H1 (cell line): ENCODE measurements at regions not wholly inside any gene's neighbourhood (a gene's known extent, or its start where the extent isn't known, plus 50 kb on each side); places are given as distances from the start of the nearest gene placed in this dataset.

ENCODE experiments used
- TF ChIP-seq, protein P1 (sequence below): fragments of 300-600 bp; sonication (generic); IDR thresholded peaks from 2 replicates; pipeline ENCODE4 v1.7.1; 2012; ENCODE audit warnings: low read length, moderate library complexity, mild to moderate bottlenecking, inconsistent platforms; ENCODE audit not compliant: insufficient replicate concordance
- TF ChIP-seq, protein P2 (sequence below): IDR thresholded peaks from 2 replicates; pipeline ENCODE4 v1.6.1; 2012; ENCODE audit warnings: inconsistent platforms

DNA sequence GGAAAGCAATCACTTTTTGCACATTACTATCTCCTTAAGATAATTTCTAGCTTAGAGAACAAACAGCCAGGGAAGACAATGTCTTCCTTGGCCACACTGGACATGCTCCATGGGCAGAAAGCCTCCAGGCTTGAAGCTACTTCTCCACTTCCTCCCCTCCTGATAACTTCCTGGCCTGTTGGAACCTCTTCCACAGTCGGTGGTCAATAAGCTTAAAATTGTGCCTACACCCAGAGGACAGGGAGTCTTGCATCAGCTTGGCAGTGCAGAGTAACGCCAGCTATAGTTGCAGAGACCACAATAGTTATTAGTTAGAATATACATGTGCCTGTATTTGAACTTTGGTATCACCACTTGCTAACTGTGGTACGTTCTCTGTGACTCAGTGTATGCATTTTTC lies 58.1 kb upstream of the ABCA1 start (continued):
- TF ChIP-seq, protein P1, sequence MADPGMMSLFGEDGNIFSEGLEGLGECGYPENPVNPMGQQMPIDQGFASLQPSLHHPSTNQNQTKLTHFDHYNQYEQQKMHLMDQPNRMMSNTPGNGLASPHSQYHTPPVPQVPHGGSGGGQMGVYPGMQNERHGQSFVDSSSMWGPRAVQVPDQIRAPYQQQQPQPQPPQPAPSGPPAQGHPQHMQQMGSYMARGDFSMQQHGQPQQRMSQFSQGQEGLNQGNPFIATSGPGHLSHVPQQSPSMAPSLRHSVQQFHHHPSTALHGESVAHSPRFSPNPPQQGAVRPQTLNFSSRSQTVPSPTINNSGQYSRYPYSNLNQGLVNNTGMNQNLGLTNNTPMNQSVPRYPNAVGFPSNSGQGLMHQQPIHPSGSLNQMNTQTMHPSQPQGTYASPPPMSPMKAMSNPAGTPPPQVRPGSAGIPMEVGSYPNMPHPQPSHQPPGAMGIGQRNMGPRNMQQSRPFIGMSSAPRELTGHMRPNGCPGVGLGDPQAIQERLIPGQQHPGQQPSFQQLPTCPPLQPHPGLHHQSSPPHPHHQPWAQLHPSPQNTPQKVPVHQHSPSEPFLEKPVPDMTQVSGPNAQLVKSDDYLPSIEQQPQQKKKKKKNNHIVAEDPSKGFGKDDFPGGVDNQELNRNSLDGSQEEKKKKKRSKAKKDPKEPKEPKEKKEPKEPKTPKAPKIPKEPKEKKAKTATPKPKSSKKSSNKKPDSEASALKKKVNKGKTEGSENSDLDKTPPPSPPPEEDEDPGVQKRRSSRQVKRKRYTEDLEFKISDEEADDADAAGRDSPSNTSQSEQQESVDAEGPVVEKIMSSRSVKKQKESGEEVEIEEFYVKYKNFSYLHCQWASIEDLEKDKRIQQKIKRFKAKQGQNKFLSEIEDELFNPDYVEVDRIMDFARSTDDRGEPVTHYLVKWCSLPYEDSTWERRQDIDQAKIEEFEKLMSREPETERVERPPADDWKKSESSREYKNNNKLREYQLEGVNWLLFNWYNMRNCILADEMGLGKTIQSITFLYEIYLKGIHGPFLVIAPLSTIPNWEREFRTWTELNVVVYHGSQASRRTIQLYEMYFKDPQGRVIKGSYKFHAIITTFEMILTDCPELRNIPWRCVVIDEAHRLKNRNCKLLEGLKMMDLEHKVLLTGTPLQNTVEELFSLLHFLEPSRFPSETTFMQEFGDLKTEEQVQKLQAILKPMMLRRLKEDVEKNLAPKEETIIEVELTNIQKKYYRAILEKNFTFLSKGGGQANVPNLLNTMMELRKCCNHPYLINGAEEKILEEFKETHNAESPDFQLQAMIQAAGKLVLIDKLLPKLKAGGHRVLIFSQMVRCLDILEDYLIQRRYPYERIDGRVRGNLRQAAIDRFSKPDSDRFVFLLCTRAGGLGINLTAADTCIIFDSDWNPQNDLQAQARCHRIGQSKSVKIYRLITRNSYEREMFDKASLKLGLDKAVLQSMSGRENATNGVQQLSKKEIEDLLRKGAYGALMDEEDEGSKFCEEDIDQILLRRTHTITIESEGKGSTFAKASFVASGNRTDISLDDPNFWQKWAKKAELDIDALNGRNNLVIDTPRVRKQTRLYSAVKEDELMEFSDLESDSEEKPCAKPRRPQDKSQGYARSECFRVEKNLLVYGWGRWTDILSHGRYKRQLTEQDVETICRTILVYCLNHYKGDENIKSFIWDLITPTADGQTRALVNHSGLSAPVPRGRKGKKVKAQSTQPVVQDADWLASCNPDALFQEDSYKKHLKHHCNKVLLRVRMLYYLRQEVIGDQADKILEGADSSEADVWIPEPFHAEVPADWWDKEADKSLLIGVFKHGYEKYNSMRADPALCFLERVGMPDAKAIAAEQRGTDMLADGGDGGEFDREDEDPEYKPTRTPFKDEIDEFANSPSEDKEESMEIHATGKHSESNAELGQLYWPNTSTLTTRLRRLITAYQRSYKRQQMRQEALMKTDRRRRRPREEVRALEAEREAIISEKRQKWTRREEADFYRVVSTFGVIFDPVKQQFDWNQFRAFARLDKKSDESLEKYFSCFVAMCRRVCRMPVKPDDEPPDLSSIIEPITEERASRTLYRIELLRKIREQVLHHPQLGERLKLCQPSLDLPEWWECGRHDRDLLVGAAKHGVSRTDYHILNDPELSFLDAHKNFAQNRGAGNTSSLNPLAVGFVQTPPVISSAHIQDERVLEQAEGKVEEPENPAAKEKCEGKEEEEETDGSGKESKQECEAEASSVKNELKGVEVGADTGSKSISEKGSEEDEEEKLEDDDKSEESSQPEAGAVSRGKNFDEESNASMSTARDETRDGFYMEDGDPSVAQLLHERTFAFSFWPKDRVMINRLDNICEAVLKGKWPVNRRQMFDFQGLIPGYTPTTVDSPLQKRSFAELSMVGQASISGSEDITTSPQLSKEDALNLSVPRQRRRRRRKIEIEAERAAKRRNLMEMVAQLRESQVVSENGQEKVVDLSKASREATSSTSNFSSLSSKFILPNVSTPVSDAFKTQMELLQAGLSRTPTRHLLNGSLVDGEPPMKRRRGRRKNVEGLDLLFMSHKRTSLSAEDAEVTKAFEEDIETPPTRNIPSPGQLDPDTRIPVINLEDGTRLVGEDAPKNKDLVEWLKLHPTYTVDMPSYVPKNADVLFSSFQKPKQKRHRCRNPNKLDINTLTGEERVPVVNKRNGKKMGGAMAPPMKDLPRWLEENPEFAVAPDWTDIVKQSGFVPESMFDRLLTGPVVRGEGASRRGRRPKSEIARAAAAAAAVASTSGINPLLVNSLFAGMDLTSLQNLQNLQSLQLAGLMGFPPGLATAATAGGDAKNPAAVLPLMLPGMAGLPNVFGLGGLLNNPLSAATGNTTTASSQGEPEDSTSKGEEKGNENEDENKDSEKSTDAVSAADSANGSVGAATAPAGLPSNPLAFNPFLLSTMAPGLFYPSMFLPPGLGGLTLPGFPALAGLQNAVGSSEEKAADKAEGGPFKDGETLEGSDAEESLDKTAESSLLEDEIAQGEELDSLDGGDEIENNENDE: no peak
- TF ChIP-seq, protein P2, sequence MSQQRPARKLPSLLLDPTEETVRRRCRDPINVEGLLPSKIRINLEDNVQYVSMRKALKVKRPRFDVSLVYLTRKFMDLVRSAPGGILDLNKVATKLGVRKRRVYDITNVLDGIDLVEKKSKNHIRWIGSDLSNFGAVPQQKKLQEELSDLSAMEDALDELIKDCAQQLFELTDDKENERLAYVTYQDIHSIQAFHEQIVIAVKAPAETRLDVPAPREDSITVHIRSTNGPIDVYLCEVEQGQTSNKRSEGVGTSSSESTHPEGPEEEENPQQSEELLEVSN: no peak
- TF ChIP-seq, all 59 proteins: peak for 0
